HepG2 (cell line): ENCODE measurements at regions not wholly inside any gene's neighbourhood (a gene's known extent, or its start where the extent isn't known, plus 50 kb on each side); places are given as distances from the start of the nearest gene placed in this dataset.
A peak's percentile ranks its signal among the peaks of the same experiment; 100 is the strongest.

Source experiments
- EP300 ChIP-seq, 3 experiments: sonication (generic) in 1 of 3; formaldehyde crosslinking in 1 of 3; IDR thresholded peaks; 2 replicates each; pipeline versions ENCODE4 v1.5.1 to v1.6.1; 2011 to 2020; ENCODE audit warnings: low read depth in 2 of 3, low read length in 2 of 3, borderline replicate concordance in 1 of 3, improper control_type of control experiment in 1 of 3, mild to moderate bottlenecking in 1 of 3, missing genetic modification reagents in 1 of 3, moderate library complexity in 1 of 3
- ETV6 ChIP-seq: sonication (generic); formaldehyde crosslinking; conservative IDR thresholded peaks from 2 replicates; pipeline ENCODE4 v1.4.0; 2020; ENCODE audit warnings: missing genetic modification reagents
- JUND ChIP-seq: sonication (generic); formaldehyde crosslinking; IDR thresholded peaks from 2 replicates; pipeline ENCODE4 v1.8.0; 2022; ENCODE audit warnings: mild to moderate bottlenecking, missing genetic modification reagents
- KAT7 ChIP-seq: IDR thresholded peaks from 2 replicates; pipeline ENCODE4 v1.6.1; 2018; ENCODE audit warnings: borderline replicate concordance, missing compliant biosample characterization
- MEIS2 ChIP-seq: sonication (generic); formaldehyde crosslinking; IDR thresholded peaks from 2 replicates; pipeline ENCODE4 v1.9.0; 2021; ENCODE audit warnings: mild to moderate bottlenecking, missing genetic modification reagents
- NBN ChIP-seq: fragments of 450-650 bp; conservative IDR thresholded peaks from 2 replicates; pipeline ENCODE4 v1.6.1; 2017
- POLR2AphosphoS5 ChIP-seq: IDR thresholded peaks from 2 replicates; pipeline ENCODE4 v1.6.1; 2012; ENCODE audit warnings: low read depth, low read length
- SMARCE1 ChIP-seq: fragments of 450-650 bp; IDR thresholded peaks from 2 replicates; pipeline ENCODE4 v1.6.1; 2017; ENCODE audit warnings: borderline replicate concordance
- TAF15 ChIP-seq: fragments of 200-400 bp; formaldehyde crosslinking; IDR thresholded peaks from one replicate; pipeline ENCODE4 v1.6.1; 2018; ENCODE audit warnings: mild to moderate bottlenecking, low read depth, low read length; ENCODE audit not compliant: poor library complexity, severe bottlenecking
- ZNF24 ChIP-seq: fragments of 450-650 bp; IDR thresholded peaks from 2 replicates; pipeline ENCODE4 v1.6.1; 2017; ENCODE audit warnings: antibody characterized with exemption, mild to moderate bottlenecking
- TF ChIP-seq, protein P1 (sequence below), 2 experiments: fragments of 450-650 bp in 1 of 2; sonication (generic) in 1 of 2; formaldehyde crosslinking in 1 of 2; IDR thresholded peaks; 2 replicates each; pipeline versions ENCODE4 v1.6.1 to v1.8.0; 2016 to 2022; ENCODE audit warnings: antibody characterized with exemption in 1 of 2, mild to moderate bottlenecking in 1 of 2, missing genetic modification reagents in 1 of 2
- TF ChIP-seq, protein P2 (sequence below): sonication (generic); formaldehyde crosslinking; IDR thresholded peaks from 2 replicates; pipeline ENCODE4 v1.5.0; 2020; ENCODE audit warnings: missing genetic modification reagents
- TF ChIP-seq, protein P3 (sequence below): sonication (generic); formaldehyde crosslinking; IDR thresholded peaks from 2 replicates; pipeline ENCODE4 v1.5.0; 2020; ENCODE audit warnings: missing genetic modification reagents
- TF ChIP-seq, protein P4 (sequence below): sonication (generic); formaldehyde crosslinking; IDR thresholded peaks from 2 replicates; pipeline ENCODE4 v1.8.0; 2022; ENCODE audit warnings: low read depth, missing genetic modification reagents

DNA sequence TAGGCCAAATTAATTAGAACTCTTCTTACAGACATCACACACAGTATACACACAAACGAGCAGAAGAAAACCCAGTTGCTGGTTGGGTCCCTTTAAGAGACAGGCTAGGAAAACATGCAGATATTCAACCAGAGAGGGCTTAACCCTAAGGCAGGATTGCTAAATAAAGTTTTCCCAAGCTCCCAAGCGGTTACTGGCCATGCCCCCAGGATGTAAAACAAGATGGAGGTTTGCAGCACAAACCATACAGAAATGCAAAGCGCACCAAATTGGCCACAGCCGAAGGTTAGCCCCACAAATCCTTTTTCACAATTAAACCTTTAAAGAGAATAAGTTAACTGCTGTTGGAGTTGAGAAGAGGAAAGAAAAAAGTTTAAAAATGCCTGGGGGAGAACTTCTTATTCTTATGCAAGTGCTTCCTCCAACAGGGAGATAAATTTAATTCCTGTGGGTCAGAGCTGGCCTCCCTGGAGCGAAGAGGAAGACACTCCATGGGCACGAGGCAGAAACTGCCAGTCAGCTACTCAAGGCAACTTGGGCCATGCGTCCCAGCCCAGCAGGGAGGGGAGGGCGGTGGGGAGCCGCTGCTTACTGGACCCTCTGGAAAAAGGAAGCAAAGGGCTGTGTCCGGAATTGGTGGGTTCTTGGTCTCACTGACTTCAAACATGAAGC, 167.6 kb upstream of the ARSJ start:
- TF ChIP-seq NBN (no peak), POLR2AphosphoS5 (no peak), KAT7 (CRISPR knock-in tag) (no peak), MEIS2 (CRISPR knock-in tag) (no peak), EP300 (IDR thresholded peaks at IDR 0.05; ENCODE audit: low read depth in 2 of 2, low read length in 2 of 2) (no peak), EP300 (CRISPR knock-in tag; IDR thresholded peaks at IDR 0.05; ENCODE audit: borderline replicate concordance) (no peak), SMARCE1 (no peak), JUND (CRISPR knock-in tag) (no peak), ZNF24 (no peak), ETV6 (no peak), TAF15 (no peak)
- TF ChIP-seq, protein P1, sequence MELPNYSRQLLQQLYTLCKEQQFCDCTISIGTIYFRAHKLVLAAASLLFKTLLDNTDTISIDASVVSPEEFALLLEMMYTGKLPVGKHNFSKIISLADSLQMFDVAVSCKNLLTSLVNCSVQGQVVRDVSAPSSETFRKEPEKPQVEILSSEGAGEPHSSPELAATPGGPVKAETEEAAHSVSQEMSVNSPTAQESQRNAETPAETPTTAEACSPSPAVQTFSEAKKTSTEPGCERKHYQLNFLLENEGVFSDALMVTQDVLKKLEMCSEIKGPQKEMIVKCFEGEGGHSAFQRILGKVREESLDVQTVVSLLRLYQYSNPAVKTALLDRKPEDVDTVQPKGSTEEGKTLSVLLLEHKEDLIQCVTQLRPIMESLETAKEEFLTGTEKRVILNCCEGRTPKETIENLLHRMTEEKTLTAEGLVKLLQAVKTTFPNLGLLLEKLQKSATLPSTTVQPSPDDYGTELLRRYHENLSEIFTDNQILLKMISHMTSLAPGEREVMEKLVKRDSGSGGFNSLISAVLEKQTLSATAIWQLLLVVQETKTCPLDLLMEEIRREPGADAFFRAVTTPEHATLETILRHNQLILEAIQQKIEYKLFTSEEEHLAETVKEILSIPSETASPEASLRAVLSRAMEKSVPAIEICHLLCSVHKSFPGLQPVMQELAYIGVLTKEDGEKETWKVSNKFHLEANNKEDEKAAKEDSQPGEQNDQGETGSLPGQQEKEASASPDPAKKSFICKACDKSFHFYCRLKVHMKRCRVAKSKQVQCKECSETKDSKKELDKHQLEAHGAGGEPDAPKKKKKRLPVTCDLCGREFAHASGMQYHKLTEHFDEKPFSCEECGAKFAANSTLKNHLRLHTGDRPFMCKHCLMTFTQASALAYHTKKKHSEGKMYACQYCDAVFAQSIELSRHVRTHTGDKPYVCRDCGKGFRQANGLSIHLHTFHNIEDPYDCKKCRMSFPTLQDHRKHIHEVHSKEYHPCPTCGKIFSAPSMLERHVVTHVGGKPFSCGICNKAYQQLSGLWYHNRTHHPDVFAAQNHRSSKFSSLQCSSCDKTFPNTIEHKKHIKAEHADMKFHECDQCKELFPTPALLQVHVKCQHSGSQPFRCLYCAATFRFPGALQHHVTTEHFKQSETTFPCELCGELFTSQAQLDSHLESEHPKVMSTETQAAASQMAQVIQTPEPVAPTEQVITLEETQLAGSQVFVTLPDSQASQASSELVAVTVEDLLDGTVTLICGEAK (IDR thresholded peaks at IDR 0.05), result no peak
- TF ChIP-seq, protein P1 (CRISPR knock-in tag; IDR thresholded peaks at IDR 0.05), result peak; percentile 91
- TF ChIP-seq, protein P2, sequence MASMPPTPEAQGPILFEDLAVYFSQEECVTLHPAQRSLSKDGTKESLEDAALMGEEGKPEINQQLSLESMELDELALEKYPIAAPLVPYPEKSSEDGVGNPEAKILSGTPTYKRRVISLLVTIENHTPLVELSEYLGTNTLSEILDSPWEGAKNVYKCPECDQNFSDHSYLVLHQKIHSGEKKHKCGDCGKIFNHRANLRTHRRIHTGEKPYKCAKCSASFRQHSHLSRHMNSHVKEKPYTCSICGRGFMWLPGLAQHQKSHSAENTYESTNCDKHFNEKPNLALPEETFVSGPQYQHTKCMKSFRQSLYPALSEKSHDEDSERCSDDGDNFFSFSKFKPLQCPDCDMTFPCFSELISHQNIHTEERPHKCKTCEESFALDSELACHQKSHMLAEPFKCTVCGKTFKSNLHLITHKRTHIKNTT, result no peak
- TF ChIP-seq, protein P3, sequence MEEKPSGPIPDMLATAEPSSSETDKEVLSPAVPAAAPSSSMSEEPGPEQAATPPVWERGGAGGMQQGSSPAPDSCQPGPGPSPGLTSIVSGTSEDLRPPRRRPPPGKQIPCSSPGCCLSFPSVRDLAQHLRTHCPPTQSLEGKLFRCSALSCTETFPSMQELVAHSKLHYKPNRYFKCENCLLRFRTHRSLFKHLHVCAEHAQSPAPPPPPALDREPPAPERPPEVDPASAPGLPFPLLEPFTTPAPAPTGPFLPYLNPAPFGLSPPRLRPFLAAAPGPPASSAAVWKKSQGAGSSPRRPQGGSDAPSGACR (CRISPR knock-in tag), result no peak
- TF ChIP-seq, protein P4, sequence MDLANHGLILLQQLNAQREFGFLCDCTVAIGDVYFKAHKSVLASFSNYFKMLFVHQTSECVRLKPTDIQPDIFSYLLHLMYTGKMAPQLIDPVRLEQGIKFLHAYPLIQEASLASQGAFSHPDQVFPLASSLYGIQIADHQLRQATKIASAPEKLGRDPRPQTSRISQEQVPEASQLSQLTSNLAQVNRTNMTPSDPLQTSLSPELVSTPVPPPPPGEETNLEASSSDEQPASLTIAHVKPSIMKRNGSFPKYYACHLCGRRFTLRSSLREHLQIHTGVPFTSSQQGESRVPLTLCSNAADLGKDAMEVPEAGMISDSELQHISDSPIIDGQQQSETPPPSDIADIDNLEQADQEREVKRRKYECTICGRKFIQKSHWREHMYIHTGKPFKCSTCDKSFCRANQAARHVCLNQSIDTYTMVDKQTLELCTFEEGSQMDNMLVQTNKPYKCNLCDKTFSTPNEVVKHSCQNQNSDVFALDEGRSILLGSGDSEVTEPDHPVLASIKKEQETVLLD (CRISPR knock-in tag), result no peak
